ENCODE measurements at regions not wholly inside any gene's neighbourhood (a gene's known extent, or its start where the extent isn't known, plus 50 kb on each side); places are given as distances from the start of the nearest gene placed in this dataset.

DNA sequence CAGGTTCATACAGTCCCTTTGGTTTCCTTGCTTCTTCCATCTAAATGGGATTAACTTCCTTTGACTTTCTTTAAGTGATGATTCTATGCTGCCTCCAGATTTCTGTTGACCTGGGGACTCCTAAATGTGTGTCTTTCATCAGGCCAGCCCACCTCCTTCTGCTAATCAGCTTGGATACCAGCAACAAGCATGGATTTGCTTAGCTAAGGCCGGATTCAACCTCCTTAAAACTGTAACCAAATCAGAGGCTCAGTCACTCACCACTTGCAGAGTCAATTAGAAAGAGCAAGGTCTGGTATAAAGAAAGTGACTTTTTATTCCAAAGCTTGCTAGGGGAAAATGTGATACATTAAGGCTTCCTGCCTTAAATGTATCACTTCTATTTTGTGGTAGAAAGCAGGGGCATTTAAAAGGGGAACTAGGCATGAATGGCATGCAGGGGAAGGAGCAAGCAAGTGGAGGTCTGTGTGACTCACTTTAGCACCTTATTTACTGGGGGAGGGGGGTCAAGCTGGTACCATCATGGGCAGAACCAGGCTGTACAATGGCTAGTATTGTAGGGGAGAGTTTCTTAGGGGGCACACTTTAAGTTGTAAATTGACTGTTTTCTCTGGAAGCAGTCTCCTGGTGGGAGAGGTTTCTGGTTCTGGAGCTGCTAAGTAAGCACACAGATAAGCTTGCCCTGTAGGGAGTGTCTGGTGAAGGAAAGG lies 239.0 kb upstream of the PDGFD start:
- no peak overlapping the region for H2AFZ ChIP-seq (ENCODE audit: insufficient read depth, low read length, poor library complexity)
- H3K4ac ChIP-seq (ENCODE audit: low read depth, low read length) = no peak overlapping the region
- H3K14ac ChIP-seq (ENCODE audit: low read length) = peak overlapping the region; percentile 51
- no CpG with 5 or more reads among the region's 1 CpG for WGBS (ENCODE audit: extremely low coverage, insufficient coverage, insufficient read length)
- H3K4me2 ChIP-seq (ENCODE audit: low read length) = no peak overlapping the region
- H2BK12ac ChIP-seq (ENCODE audit: low read length) = peak overlapping the region; percentile 49
- H3K27ac ChIP-seq (ENCODE audit: low read depth, low read length) = no peak overlapping the region
- no peaks in the 10 kb centered on the region for H3K79me2 ChIP-seq (ENCODE audit: control insufficient read depth, insufficient read depth, low read length, poor library complexity)
- H3K4me3 ChIP-seq (ENCODE audit: low read depth, low read length) = no peak overlapping the region
- H3K4me1 ChIP-seq (ENCODE audit: control insufficient read depth in 1 of 2, insufficient read depth in 2 of 2, low read length in 2 of 2) = peaks cover 3 to 6% of the 10 kb centered on the region in 2 experiments
- H2BK120ac ChIP-seq (ENCODE audit: insufficient read depth, low read length, poor library complexity) = no peak overlapping the region
- H3K9me3 ChIP-seq (ENCODE audit: insufficient read depth, low read depth, low read length) = no peaks in the 10 kb centered on the region
- no peak overlapping the region for H2AK5ac ChIP-seq (ENCODE audit: low read length)
- no peaks in the 10 kb centered on the region for H3K36me3 ChIP-seq (ENCODE audit: control insufficient read depth in 1 of 2, insufficient read depth in 2 of 2, low read length in 2 of 2)
- no peak overlapping the region for H4K91ac ChIP-seq (ENCODE audit: low read depth, low read length)
- H3K18ac ChIP-seq (ENCODE audit: low read length) = no peak overlapping the region
- H4K12ac ChIP-seq (ENCODE audit: low read depth, low read length) = no peak overlapping the region
- no peak overlapping the region for H4K8ac ChIP-seq (ENCODE audit: low read depth, low read length)
- H3K27me3 ChIP-seq (ENCODE audit: insufficient read depth, low read length) = no peaks in the 10 kb centered on the region
- H3K79me1 ChIP-seq (ENCODE audit: low read length) = peaks cover 2% of the 10 kb centered on the region
- DNase-seq = no peak
- peak overlapping the region; percentile 31 for H2BK5ac ChIP-seq (ENCODE audit: low read depth, low read length, poor library complexity)
- H3K23ac ChIP-seq (ENCODE audit: low read length) = no peak overlapping the region
- H3K9ac ChIP-seq (ENCODE audit: low read length) = no peak overlapping the region

DNA sequence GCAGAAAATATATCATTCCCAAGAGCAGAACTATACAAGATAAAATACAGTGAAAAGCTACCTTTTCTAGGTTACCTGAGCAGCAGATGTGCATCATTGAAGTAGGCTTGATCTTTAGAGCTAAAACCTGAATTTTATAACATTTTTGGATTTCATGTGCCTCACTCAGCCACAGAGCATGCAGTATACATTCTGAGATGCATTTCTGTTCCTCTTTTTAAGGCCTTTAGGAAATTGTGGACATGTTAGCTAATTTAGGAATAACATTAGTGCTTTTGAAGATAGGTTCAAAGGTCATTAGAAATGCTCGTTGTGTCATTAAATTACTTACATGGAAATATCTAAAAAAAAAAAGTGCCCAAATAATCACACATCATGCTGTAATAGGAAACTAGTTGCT lies 230.6 kb upstream of the PDGFD start:
- Histone ChIP-seq H3K18ac (ENCODE audit: low read length) (no peak overlapping the region), H2BK12ac (ENCODE audit: low read length) (no peak overlapping the region), H3K36me3 (ENCODE audit: control insufficient read depth in 1 of 2, insufficient read depth in 2 of 2, low read length in 2 of 2) (no peaks in the 10 kb centered on the region), H2AK5ac (ENCODE audit: low read length) (no peak overlapping the region), H3K4me1 (ENCODE audit: control insufficient read depth in 1 of 2, insufficient read depth in 2 of 2, low read length in 2 of 2) (no peaks in the 10 kb centered on the region), H3K9me3 (ENCODE audit: insufficient read depth, low read depth, low read length) (no peaks in the 10 kb centered on the region), H3K79me2 (ENCODE audit: control insufficient read depth, insufficient read depth, low read length, poor library complexity) (no peaks in the 10 kb centered on the region), H2BK120ac (ENCODE audit: insufficient read depth, low read length, poor library complexity) (no peak overlapping the region), H3K4ac (ENCODE audit: low read depth, low read length) (no peak overlapping the region), H2AFZ (ENCODE audit: insufficient read depth, low read length, poor library complexity) (no peak overlapping the region), H3K14ac (ENCODE audit: low read length) (no peak overlapping the region), H2BK5ac (ENCODE audit: low read depth, low read length, poor library complexity) (no peak overlapping the region), H3K79me1 (ENCODE audit: low read length) (no peaks in the 10 kb centered on the region), H3K23ac (ENCODE audit: low read length) (no peak overlapping the region), H4K91ac (ENCODE audit: low read depth, low read length) (no peak overlapping the region), H3K4me2 (ENCODE audit: low read length) (no peak overlapping the region), H3K9ac (ENCODE audit: low read length) (no peak overlapping the region), H3K4me3 (ENCODE audit: low read depth, low read length) (no peak overlapping the region), H4K8ac (ENCODE audit: low read depth, low read length) (no peak overlapping the region), H3K27me3 (ENCODE audit: insufficient read depth, low read length) (no peaks in the 10 kb centered on the region), H4K12ac (ENCODE audit: low read depth, low read length) (no peak overlapping the region), H3K27ac (ENCODE audit: low read depth, low read length) (no peak overlapping the region)
- WGBS (ENCODE audit: extremely low coverage, insufficient coverage, insufficient read length) = no CpG with 5 or more reads among the region's 1 CpG
- DNase-seq = no peak

DNA sequence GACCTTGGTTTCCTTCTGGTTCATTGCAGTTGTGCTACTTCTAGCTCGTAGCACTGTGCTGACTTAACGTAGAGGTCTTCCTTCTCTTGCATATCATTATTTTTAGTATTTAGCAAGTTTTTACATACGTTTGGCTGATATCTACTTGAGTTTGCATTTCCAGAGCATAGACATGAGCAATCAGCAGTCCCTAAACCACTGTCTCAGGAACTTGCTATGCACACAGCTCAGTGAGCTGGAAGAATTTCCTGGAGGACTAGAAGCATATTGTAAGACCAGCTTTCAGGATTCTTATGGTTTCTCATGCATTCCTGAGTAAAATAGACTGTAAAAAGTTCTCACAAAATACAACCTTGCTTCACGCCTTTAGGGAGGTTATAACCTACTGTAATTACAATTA lies 226.7 kb upstream of the PDGFD start:
- no peaks in the 10 kb centered on the region for H3K27me3 ChIP-seq (ENCODE audit: insufficient read depth, low read length)
- H3K4me2 ChIP-seq (ENCODE audit: low read length) = no peak overlapping the region
- H3K9me3 ChIP-seq (ENCODE audit: insufficient read depth, low read depth, low read length) = no peaks in the 10 kb centered on the region
- no peak overlapping the region for H2AK5ac ChIP-seq (ENCODE audit: low read length)
- H3K27ac ChIP-seq (ENCODE audit: low read depth, low read length) = no peak overlapping the region
- H3K14ac ChIP-seq (ENCODE audit: low read length) = no peak overlapping the region
- no peak overlapping the region for H4K12ac ChIP-seq (ENCODE audit: low read depth, low read length)
- H3K4me3 ChIP-seq (ENCODE audit: low read depth, low read length) = no peak overlapping the region
- no peak overlapping the region for H4K8ac ChIP-seq (ENCODE audit: low read depth, low read length)
- H2BK120ac ChIP-seq (ENCODE audit: insufficient read depth, low read length, poor library complexity) = no peak overlapping the region
- no peaks in the 10 kb centered on the region for H3K36me3 ChIP-seq (ENCODE audit: control insufficient read depth in 1 of 2, insufficient read depth in 2 of 2, low read length in 2 of 2)
- DNase-seq = no peak
- H3K23ac ChIP-seq (ENCODE audit: low read length) = no peak overlapping the region
- no peak overlapping the region for H2BK12ac ChIP-seq (ENCODE audit: low read length)
- no peak overlapping the region for H3K4ac ChIP-seq (ENCODE audit: low read depth, low read length)
- H3K4me1 ChIP-seq (ENCODE audit: control insufficient read depth in 1 of 2, insufficient read depth in 2 of 2, low read length in 2 of 2) = no peaks in the 10 kb centered on the region
- no peak overlapping the region for H2AFZ ChIP-seq (ENCODE audit: insufficient read depth, low read length, poor library complexity)
- H3K79me1 ChIP-seq (ENCODE audit: low read length) = no peaks in the 10 kb centered on the region
- H3K18ac ChIP-seq (ENCODE audit: low read length) = no peak overlapping the region
- H2BK5ac ChIP-seq (ENCODE audit: low read depth, low read length, poor library complexity) = no peak overlapping the region
- no peak overlapping the region for H4K91ac ChIP-seq (ENCODE audit: low read depth, low read length)
- H3K9ac ChIP-seq (ENCODE audit: low read length) = no peak overlapping the region
- WGBS (ENCODE audit: extremely low coverage, insufficient coverage, insufficient read length) = no CpG with 5 or more reads among the region's 4 CpGs
- H3K79me2 ChIP-seq (ENCODE audit: control insufficient read depth, insufficient read depth, low read length, poor library complexity) = no peaks in the 10 kb centered on the region

DNA sequence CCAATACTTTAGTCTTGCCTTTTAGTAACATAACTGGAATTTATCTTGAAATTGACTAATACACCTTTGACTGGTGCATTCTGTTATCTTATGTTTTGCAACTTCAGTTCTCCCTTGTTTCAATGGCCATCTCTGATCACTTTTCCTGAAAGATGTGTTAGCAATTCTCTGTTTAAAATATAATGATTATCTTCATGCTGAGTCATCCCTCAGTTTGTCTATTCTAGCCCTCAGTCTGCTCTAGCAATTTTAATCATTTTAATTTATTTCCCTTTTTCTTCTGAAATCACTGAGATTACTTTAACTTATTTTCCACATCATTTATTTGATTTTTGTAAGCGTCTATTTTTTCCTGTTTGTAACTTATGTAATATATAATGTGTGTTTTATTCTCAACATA lies 221.9 kb upstream of the PDGFD start:
- Histone ChIP-seq H2BK5ac (ENCODE audit: low read depth, low read length, poor library complexity) (no peak overlapping the region), H3K27me3 (ENCODE audit: insufficient read depth, low read length) (no peaks in the 10 kb centered on the region), H2BK120ac (ENCODE audit: insufficient read depth, low read length, poor library complexity) (no peak overlapping the region), H3K23ac (ENCODE audit: low read length) (no peak overlapping the region), H3K4me1 (ENCODE audit: control insufficient read depth in 1 of 2, insufficient read depth in 2 of 2, low read length in 2 of 2) (no peaks in the 10 kb centered on the region), H3K14ac (ENCODE audit: low read length) (no peak overlapping the region), H2AK5ac (ENCODE audit: low read length) (no peak overlapping the region), H3K18ac (ENCODE audit: low read length) (no peak overlapping the region), H3K79me2 (ENCODE audit: control insufficient read depth, insufficient read depth, low read length, poor library complexity) (no peaks in the 10 kb centered on the region), H3K4me3 (ENCODE audit: low read depth, low read length) (no peak overlapping the region), H3K4ac (ENCODE audit: low read depth, low read length) (no peak overlapping the region), H3K9me3 (ENCODE audit: insufficient read depth, low read depth, low read length) (no peaks in the 10 kb centered on the region), H4K8ac (ENCODE audit: low read depth, low read length) (no peak overlapping the region), H2BK12ac (ENCODE audit: low read length) (no peak overlapping the region), H3K27ac (ENCODE audit: low read depth, low read length) (no peak overlapping the region), H3K9ac (ENCODE audit: low read length) (no peak overlapping the region), H3K4me2 (ENCODE audit: low read length) (no peak overlapping the region), H4K12ac (ENCODE audit: low read depth, low read length) (no peak overlapping the region), H3K36me3 (ENCODE audit: control insufficient read depth in 1 of 2, insufficient read depth in 2 of 2, low read length in 2 of 2) (no peaks in the 10 kb centered on the region), H3K79me1 (ENCODE audit: low read length) (no peaks in the 10 kb centered on the region), H4K91ac (ENCODE audit: low read depth, low read length) (no peak overlapping the region), H2AFZ (ENCODE audit: insufficient read depth, low read length, poor library complexity) (no peak overlapping the region)
- no peak for DNase-seq
- WGBS (ENCODE audit: extremely low coverage, insufficient coverage, insufficient read length) = no CpG with 5 or more reads among the region's 1 CpG

Measured in trophoblast cell (in vitro differentiated cells and primary cell).